Right lobe of liver (tissue), 4 donors: ENCODE measurements at regions not wholly inside any gene's neighbourhood (a gene's known extent, or its start where the extent isn't known, plus 50 kb on each side); places are given as distances from the start of the nearest gene placed in this dataset.

Source experiments
- POLR2A ChIP-seq: fragments of 450-650 bp; IDR thresholded peaks from one replicate; pipeline ENCODE4 v1.6.1; 2017; ENCODE audit warnings: antibody characterized with exemption, mild to moderate bottlenecking
- TF ChIP-seq, protein P1 (sequence below), 4 donors: fragments of 200-600 bp in 3 of 4; fragments of 450-650 bp in 1 of 4; IDR thresholded peaks; one replicate each; pipeline versions ENCODE4 v1.5.1 to v1.8.0; 2016 to 2022; ENCODE audit warnings: antibody characterized with exemption in 4 of 4, mild to moderate bottlenecking in 2 of 4
- donor health status: DM: no; HTN: no; CAD: no.
- donor health status: DM: no; HTN: no; CAD: no.
- donor health status: DM: no; HTN: yes; CAD: no.

DNA sequence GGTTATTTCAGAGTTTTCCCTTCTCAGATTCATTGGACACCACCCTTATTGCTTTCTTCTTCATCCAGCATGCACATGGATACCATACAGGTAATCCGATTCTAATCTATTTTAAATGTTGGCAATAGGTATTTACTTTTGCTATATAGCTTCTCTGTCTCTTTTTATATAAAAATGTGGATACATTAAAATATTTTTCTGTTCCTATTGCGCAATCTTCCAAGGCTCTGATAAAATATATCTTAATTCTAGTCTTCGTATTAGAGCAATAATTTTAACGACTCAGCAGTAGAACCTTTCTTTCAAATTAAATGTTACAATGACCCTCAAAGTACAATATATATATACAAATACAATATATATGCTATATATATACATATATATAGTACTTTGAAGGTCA lies 239.8 kb downstream of the DCAF12L2 start:
- TF ChIP-seq, protein P1, sequence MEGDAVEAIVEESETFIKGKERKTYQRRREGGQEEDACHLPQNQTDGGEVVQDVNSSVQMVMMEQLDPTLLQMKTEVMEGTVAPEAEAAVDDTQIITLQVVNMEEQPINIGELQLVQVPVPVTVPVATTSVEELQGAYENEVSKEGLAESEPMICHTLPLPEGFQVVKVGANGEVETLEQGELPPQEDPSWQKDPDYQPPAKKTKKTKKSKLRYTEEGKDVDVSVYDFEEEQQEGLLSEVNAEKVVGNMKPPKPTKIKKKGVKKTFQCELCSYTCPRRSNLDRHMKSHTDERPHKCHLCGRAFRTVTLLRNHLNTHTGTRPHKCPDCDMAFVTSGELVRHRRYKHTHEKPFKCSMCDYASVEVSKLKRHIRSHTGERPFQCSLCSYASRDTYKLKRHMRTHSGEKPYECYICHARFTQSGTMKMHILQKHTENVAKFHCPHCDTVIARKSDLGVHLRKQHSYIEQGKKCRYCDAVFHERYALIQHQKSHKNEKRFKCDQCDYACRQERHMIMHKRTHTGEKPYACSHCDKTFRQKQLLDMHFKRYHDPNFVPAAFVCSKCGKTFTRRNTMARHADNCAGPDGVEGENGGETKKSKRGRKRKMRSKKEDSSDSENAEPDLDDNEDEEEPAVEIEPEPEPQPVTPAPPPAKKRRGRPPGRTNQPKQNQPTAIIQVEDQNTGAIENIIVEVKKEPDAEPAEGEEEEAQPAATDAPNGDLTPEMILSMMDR (IDR thresholded peaks at IDR 0.05): no peak
- no peak for TF ChIP-seq POLR2A
